RWPE2 (cell line): ENCODE measurements at regions not wholly inside any gene's neighbourhood (a gene's known extent, or its start where the extent isn't known, plus 50 kb on each side); places are given as distances from the start of the nearest gene placed in this dataset.

Experiments used
- ATAC-seq: fragments of 200-7000 bp; cut with Tn5 transposase; 3 replicates; pipeline ENCODE4 v1.9.1; 2021; ENCODE audit warnings: low read depth
- DNase-seq: peaks from one replicate; pipeline ENCODE4 v3.0.0-alpha.2; 2020; ENCODE audit warnings: low spot score
- H3K27ac ChIP-seq: fragments of 450-650 bp; 2 replicates; pipeline ENCODE4 v1.5.1; 2017; ENCODE audit warnings: mild to moderate bottlenecking; ENCODE audit not compliant: poor library complexity, severe bottlenecking
- H3K27me3 ChIP-seq: fragments of 250-450 bp; sonication (Bioruptor Pico); 2 replicates; pipeline ENCODE4 v1.5.1; 2021; ENCODE audit warnings: mild to moderate bottlenecking, moderate library complexity; ENCODE audit not compliant: insufficient read depth, poor library complexity, severe bottlenecking
- H3K36me3 ChIP-seq: fragments of 250-450 bp; sonication (Bioruptor Pico); 2 replicates; pipeline ENCODE4 v1.5.1; 2020; ENCODE audit warnings: low read depth, mild to moderate bottlenecking, moderate library complexity
- H3K4me1 ChIP-seq: fragments of 250-450 bp; sonication (Bioruptor Pico); 2 replicates; pipeline ENCODE4 v1.5.1; 2021; ENCODE audit warnings: mild to moderate bottlenecking, moderate library complexity; ENCODE audit not compliant: insufficient read depth, poor library complexity, severe bottlenecking
- H3K4me3 ChIP-seq: fragments of 250-450 bp; sonication (Bioruptor Pico); 2 replicates; pipeline ENCODE4 v1.5.1; 2021; ENCODE audit warnings: mild to moderate bottlenecking, moderate library complexity; ENCODE audit not compliant: severe bottlenecking
- H3K9me3 ChIP-seq: fragments of 250-450 bp; sonication (Bioruptor Pico); 2 replicates; pipeline ENCODE4 v1.5.1; 2021; ENCODE audit warnings: mild to moderate bottlenecking, moderate library complexity; ENCODE audit not compliant: severe bottlenecking
- CTCF ChIP-seq: fragments of 450-650 bp; IDR thresholded peaks from one replicate; pipeline ENCODE4 v1.5.1; 2017; ENCODE audit warnings: mild to moderate bottlenecking, moderate library complexity; ENCODE audit not compliant: poor library complexity, severe bottlenecking

GRCh38 chr18:25686960-25687500, 335.1 kb upstream of the ZNF521 start:
- no peaks in the 10 kb centered on the region for H3K36me3 ChIP-seq
- no peak for ATAC-seq
- no peak for DNase-seq
- H3K27me3 ChIP-seq: no peaks in the 10 kb centered on the region
- no peaks in the 10 kb centered on the region for H3K9me3 ChIP-seq
- no peak for TF ChIP-seq CTCF
- no peaks in the 10 kb centered on the region for H3K4me1 ChIP-seq
- H3K27ac ChIP-seq: no peak overlapping the region
- no peak overlapping the region for H3K4me3 ChIP-seq

- TF ChIP-seq CTCF: no peak
- Histone ChIP-seq H3K27ac (no peak overlapping the region), H3K4me1 (no peaks in the 10 kb centered on the region), H3K36me3 (no peaks in the 10 kb centered on the region), H3K9me3 (no peaks in the 10 kb centered on the region), H3K4me3 (no peak overlapping the region), H3K27me3 (no peaks in the 10 kb centered on the region)
- DNase-seq (no peak), ATAC-seq (no peak)
Observed at GRCh38 chr18:25685088-25685487, 333.1 kb upstream of the ZNF521 start.

- Histone ChIP-seq H3K27ac (no peak overlapping the region), H3K9me3 (no peaks in the 10 kb centered on the region), H3K4me3 (no peak overlapping the region), H3K4me1 (no peaks in the 10 kb centered on the region), H3K27me3 (peaks cover 10% of the 10 kb centered on the region), H3K36me3 (no peaks in the 10 kb centered on the region)
- DNase-seq (no peak), ATAC-seq (no peak)
- TF ChIP-seq CTCF: no peak
Observed at GRCh38 chr18:25679491-25679890, 327.5 kb upstream of the ZNF521 start.

- Histone ChIP-seq H3K4me3 (no peak overlapping the region), H3K27me3 (peaks cover 10% of the 10 kb centered on the region), H3K9me3 (no peaks in the 10 kb centered on the region), H3K4me1 (no peaks in the 10 kb centered on the region), H3K36me3 (no peaks in the 10 kb centered on the region), H3K27ac (no peak overlapping the region)
- DNase-seq (no peak), ATAC-seq (no peak)
- no peak for TF ChIP-seq CTCF
Observed at GRCh38 chr18:25678221-25678620, 326.3 kb upstream of the ZNF521 start.

GRCh38 chr18:25675123-25675850, 323.3 kb upstream of the ZNF521 start:
- no peak overlapping the region for H3K4me3 ChIP-seq
- no peaks in the 10 kb centered on the region for H3K36me3 ChIP-seq
- H3K4me1 ChIP-seq: no peaks in the 10 kb centered on the region
- H3K9me3 ChIP-seq: no peaks in the 10 kb centered on the region
- peaks cover 10% of the 10 kb centered on the region for H3K27me3 ChIP-seq
- no peak for TF ChIP-seq CTCF
- DNase-seq (no peak), ATAC-seq (no peak)
- H3K27ac ChIP-seq: no peak overlapping the region
